ENCODE measurements at regions not wholly inside any gene's neighbourhood (a gene's known extent, or its start where the extent isn't known, plus 50 kb on each side); places are given as distances from the start of the nearest gene placed in this dataset.

DNA sequence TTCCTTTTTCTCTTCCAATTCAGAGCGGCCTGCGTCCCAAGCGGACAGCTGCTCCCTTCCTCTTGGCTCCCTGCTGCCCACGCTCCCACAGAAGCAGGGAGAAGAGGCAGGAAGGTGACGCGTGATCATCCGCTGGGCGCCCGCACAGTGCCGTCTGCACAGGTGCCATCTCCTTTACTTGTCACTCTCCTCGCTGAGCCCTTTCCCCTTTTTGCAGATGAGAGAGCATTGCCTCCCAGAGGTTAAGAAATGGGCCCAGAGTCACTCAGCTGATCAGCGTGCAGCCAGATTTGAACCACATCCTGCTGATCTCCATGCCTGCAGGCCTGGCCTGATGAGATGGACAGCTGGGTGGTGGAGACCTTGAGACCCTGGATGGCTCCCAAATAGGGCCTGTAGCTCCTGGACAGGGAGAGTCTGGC lies 299.8 kb downstream of the SEC14L1 start:
- no peak for TF ChIP-seq CTCF (conservative IDR thresholded peaks at IDR 0.05; ENCODE audit: low read depth, low read length)
- no peak for DNase-seq (ENCODE audit: low read depth)
- H3K4me3 ChIP-seq (ENCODE audit: low read length), result no peak overlapping the region

- TF ChIP-seq CTCF (conservative IDR thresholded peaks at IDR 0.05; ENCODE audit: low read depth, low read length), result no peak
- H3K4me3 ChIP-seq (ENCODE audit: low read length), result no peak overlapping the region
- DNase-seq (ENCODE audit: low read depth), result no peak
Measured at GRCh38 chr17:77441130-77441920, 300.6 kb downstream of the SEC14L1 start.

DNA sequence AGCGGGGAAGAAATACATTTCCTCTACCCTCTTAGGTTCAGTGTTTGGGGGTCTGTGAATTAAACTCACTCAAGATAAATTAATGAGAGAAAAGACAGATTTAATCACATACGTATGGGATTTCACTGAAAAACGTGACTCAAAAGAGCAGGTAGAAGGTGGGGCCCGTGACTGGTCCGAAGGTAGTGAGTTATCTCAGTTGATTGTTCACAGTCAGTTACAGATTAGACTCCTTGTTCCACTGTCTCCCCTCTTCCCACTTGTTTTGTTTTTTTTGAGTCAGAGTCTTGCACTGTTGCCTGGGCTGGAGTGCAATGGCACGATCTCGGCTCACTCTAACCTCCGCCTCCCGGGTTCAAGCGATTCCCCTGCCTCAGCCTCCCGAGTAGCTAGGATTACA lies 301.2 kb downstream of the SEC14L1 start:
- no peak overlapping the region for H3K4me3 ChIP-seq (ENCODE audit: low read length)
- no peak for DNase-seq (ENCODE audit: low read depth)
- no peak for TF ChIP-seq CTCF (conservative IDR thresholded peaks at IDR 0.05; ENCODE audit: low read depth, low read length)

DNA sequence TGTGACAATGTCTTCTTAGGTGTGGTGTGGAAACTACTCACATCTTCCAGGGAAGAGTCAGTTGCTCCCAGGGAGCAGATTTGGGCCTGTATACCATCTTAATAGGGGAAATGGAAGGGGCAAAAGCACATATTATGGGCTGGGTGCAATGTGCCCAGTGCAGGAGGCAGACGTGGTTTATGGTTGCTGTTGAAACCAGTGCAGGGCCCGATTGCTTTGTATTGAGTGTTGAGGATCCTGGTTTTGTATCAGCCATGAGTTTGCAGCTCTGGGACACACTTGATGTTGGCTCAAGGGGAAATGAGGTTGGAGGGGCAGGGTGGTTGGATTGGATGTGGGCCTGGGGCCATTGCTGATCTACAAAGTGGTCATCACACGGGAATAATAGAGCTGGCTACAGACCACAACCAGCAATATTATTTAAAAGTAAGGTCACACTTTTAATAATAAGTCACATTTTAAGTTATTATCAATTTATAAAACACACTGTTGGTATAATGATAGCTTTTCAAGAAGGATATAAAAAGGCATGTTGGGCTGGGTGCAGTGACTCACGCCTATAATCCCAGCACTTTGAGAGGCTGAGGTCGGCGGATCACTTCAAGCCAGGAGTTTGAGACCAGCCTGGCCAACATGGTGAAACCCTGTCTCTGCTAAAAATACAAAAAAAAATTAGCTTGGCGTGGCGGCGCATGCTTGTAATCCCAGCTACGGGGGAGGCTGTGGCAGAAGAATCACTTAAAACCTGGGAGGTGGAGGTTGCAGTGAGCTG lies 302.4 kb downstream of the SEC14L1 start:
- TF ChIP-seq CTCF (conservative IDR thresholded peaks at IDR 0.05; ENCODE audit: low read depth, low read length), result no peak
- no peak for DNase-seq (ENCODE audit: low read depth)
- H3K4me3 ChIP-seq (ENCODE audit: low read length), result no peak overlapping the region

DNA sequence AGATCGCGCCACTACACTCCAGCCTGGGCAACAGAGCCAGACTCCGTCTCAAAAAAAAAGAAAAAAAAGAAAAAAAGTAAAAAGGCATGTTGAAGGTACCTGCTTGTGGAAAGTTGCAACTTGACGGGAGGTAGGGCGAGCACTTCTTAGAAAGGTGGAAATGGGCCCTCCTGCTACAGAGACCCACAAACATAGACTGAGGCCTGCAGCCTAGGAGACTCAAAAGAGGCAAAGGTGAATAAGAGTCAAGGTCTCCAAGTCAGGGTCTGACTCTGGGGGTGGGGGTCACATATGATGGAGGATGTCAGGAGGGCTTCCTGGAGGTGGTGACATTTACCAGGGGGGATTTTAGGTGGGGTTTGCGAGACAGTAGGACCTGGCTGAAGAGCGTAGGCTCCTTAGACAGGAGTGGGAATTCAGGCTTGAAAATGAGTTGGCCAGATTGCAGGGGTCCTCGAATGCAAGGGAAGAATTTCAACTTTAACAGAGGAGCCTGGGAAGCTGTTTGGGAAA lies 303.0 kb downstream of the SEC14L1 start:
- TF ChIP-seq CTCF (conservative IDR thresholded peaks at IDR 0.05; ENCODE audit: low read depth, low read length), result no peak
- H3K4me3 ChIP-seq (ENCODE audit: low read length), result no peak overlapping the region
- no peak for DNase-seq (ENCODE audit: low read depth)

DNA sequence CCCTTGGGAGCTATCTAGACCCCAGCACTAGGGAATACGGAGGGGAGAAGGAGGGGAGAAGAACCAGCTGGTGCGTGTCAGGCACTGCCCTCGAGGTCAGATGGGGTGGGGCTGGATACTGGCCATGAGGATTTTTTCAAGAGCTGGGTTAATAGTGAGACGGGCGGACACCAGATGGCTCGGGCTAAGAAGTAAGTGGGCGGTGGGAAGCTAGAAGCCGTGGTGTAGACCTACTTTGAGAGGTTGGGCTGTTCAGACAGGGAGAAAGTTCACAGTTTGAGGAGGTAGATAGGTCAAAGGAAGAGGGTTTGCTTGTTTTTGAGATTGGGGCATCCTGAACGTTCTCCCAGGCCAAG lies 303.8 kb downstream of the SEC14L1 start:
- no peak overlapping the region for H3K4me3 ChIP-seq (ENCODE audit: low read length)
- TF ChIP-seq CTCF (conservative IDR thresholded peaks at IDR 0.05; ENCODE audit: low read depth, low read length), result no peak
- no peak for DNase-seq (ENCODE audit: low read depth)
